ENCODE measurements at regions not wholly inside any gene's neighbourhood (a gene's known extent, or its start where the extent isn't known, plus 50 kb on each side); places are given as distances from the start of the nearest gene placed in this dataset.

DNA sequence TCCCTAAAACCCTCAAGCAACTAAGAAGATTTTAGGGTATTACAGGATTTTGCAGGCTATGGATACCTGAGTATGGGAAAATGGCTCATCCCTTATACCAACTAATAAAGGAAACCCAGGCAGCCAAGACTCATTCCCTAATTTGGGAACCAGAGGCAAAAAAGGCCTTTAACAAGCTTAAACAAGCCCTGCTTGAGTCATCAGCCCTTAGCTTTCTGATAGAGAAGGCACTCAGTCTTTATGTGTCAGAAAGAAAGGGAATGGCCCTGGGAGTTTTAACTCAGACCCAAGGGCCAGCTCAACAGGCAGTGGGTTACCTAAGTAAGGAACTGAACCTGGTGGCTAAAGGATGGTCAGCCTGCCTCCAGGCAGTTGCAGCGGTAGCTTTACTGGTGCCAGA is 96.9 kb upstream of the RMP24 start:
- TF ChIP-seq, protein P1, sequence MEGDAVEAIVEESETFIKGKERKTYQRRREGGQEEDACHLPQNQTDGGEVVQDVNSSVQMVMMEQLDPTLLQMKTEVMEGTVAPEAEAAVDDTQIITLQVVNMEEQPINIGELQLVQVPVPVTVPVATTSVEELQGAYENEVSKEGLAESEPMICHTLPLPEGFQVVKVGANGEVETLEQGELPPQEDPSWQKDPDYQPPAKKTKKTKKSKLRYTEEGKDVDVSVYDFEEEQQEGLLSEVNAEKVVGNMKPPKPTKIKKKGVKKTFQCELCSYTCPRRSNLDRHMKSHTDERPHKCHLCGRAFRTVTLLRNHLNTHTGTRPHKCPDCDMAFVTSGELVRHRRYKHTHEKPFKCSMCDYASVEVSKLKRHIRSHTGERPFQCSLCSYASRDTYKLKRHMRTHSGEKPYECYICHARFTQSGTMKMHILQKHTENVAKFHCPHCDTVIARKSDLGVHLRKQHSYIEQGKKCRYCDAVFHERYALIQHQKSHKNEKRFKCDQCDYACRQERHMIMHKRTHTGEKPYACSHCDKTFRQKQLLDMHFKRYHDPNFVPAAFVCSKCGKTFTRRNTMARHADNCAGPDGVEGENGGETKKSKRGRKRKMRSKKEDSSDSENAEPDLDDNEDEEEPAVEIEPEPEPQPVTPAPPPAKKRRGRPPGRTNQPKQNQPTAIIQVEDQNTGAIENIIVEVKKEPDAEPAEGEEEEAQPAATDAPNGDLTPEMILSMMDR (IDR thresholded peaks at IDR 0.05): no peak
- no peak for TF ChIP-seq POLR2A (IDR thresholded peaks at IDR 0.05)
